H9 (cell line): ENCODE measurements at regions not wholly inside any gene's neighbourhood (a gene's known extent, or its start where the extent isn't known, plus 50 kb on each side); places are given as distances from the start of the nearest gene placed in this dataset.

Experiments
- DNase-seq: peaks from one replicate; pipeline ENCODE4 v3.0.0-alpha.2; 2017
- H2AFZ ChIP-seq: one replicate; pipeline ENCODE4 v1.6.1; 2013; ENCODE audit warnings: mild to moderate bottlenecking, low read length, control low read depth, moderate library complexity
- H2AK5ac ChIP-seq: 2 replicates; pipeline ENCODE4 v1.6.1; 2013; ENCODE audit warnings: low read length, control low read depth, mixed read lengths; ENCODE audit not compliant: insufficient read length
- H2BK120ac ChIP-seq: one replicate; pipeline ENCODE4 v1.6.1; 2013; ENCODE audit warnings: low read depth, mild to moderate bottlenecking, low read length, control low read depth, inconsistent platforms; ENCODE audit not compliant: poor library complexity, severe bottlenecking
- H2BK12ac ChIP-seq: 2 replicates; pipeline ENCODE4 v1.6.1; 2013; ENCODE audit warnings: low read length, control low read depth, mixed read lengths, low read depth; ENCODE audit not compliant: insufficient read length
- H2BK15ac ChIP-seq: 2 replicates; pipeline ENCODE4 v1.6.1; 2013; ENCODE audit warnings: low read depth, low read length, control low read depth
- H2BK20ac ChIP-seq: one replicate; pipeline ENCODE4 v1.6.1; 2013; ENCODE audit warnings: low read depth, mild to moderate bottlenecking, low read length, control low read depth, inconsistent platforms; ENCODE audit not compliant: poor library complexity, severe bottlenecking
- H2BK5ac ChIP-seq: 2 replicates; pipeline ENCODE4 v1.6.1; 2013; ENCODE audit warnings: low read length, control low read depth, mixed read lengths; ENCODE audit not compliant: insufficient read length
- H3K14ac ChIP-seq: 2 replicates; pipeline ENCODE4 v1.6.1; 2013; ENCODE audit warnings: low read length, control low read depth; ENCODE audit not compliant: insufficient read depth
- H3K18ac ChIP-seq: 2 replicates; pipeline ENCODE4 v1.6.1; 2013; ENCODE audit warnings: low read depth, mild to moderate bottlenecking, mixed read lengths, low read length, control low read depth; ENCODE audit not compliant: insufficient read length
- H3K23ac ChIP-seq: 2 replicates; pipeline ENCODE4 v1.6.1; 2013; ENCODE audit warnings: low read length, control low read depth, mixed read lengths, low read depth; ENCODE audit not compliant: insufficient read length
- H3K23me2 ChIP-seq: 2 replicates; pipeline ENCODE4 v1.6.1; 2013; ENCODE audit warnings: low read depth, mild to moderate bottlenecking, mixed read lengths, low read length, control low read depth; ENCODE audit not compliant: insufficient read length, poor library complexity, severe bottlenecking
- H3K27ac ChIP-seq: 2 replicates; pipeline ENCODE4 v1.5.1; 2013; ENCODE audit warnings: low read length, control low read depth, mixed read lengths, low read depth; ENCODE audit not compliant: insufficient read length
- H3K27me3 ChIP-seq: 2 replicates; pipeline ENCODE4 v1.6.1; 2013; ENCODE audit warnings: low read length, control low read depth, inconsistent platforms; ENCODE audit not compliant: insufficient read depth
- H3K4ac ChIP-seq: 2 replicates; pipeline ENCODE4 v1.6.1; 2013; ENCODE audit warnings: low read depth, mild to moderate bottlenecking, control low read depth, inconsistent platforms, low read length, moderate library complexity
- H3K4me1 ChIP-seq: 2 replicates; pipeline ENCODE4 v1.6.1; 2013; ENCODE audit warnings: low read length, control low read depth, inconsistent platforms; ENCODE audit not compliant: insufficient read depth
- H3K4me2 ChIP-seq: 2 replicates; pipeline ENCODE4 v1.6.1; 2013; ENCODE audit warnings: low read length, control low read depth, mixed read lengths; ENCODE audit not compliant: insufficient read length, insufficient read depth
- H3K56ac ChIP-seq: 2 replicates; pipeline ENCODE4 v1.6.1; 2013; ENCODE audit warnings: low read depth, mild to moderate bottlenecking, mixed read lengths, low read length, control low read depth; ENCODE audit not compliant: insufficient read length
- H3K79me1 ChIP-seq: 2 replicates; pipeline ENCODE4 v1.6.1; 2013; ENCODE audit warnings: low read depth, mild to moderate bottlenecking, moderate library complexity, low read length, control low read depth, inconsistent platforms; ENCODE audit not compliant: insufficient read depth, poor library complexity, severe bottlenecking
- H3K79me2 ChIP-seq: 2 replicates; pipeline ENCODE4 v1.6.1; 2013; ENCODE audit warnings: low read length, control low read depth, inconsistent platforms; ENCODE audit not compliant: insufficient read depth
- H3K9ac ChIP-seq: 2 replicates; pipeline ENCODE4 v1.6.1; 2013; ENCODE audit warnings: low read length, control low read depth, mixed read lengths; ENCODE audit not compliant: insufficient read length; ENCODE audit errors: extremely low read depth
- H3K9me3 ChIP-seq: one replicate; pipeline ENCODE4 v1.6.1; 2013; ENCODE audit warnings: low read depth, low read length, inconsistent platforms; ENCODE audit not compliant: control insufficient read depth
- H3T11ph ChIP-seq: one replicate; pipeline ENCODE4 v1.6.1; 2013; ENCODE audit warnings: mild to moderate bottlenecking, low read length, control low read depth, inconsistent platforms
- H4K20me1 ChIP-seq: one replicate; pipeline ENCODE4 v1.6.1; 2013; ENCODE audit not compliant: control insufficient read depth, insufficient read length, insufficient read depth
- H4K5ac ChIP-seq: 2 replicates; pipeline ENCODE4 v1.6.1; 2013; ENCODE audit warnings: low read depth, mild to moderate bottlenecking, mixed read lengths, low read length, control low read depth; ENCODE audit not compliant: insufficient read length
- H4K8ac ChIP-seq: replicated peaks from 2 replicates; pipeline ENCODE4 v1.6.1; 2013; ENCODE audit warnings: low read length, control low read depth, mixed read lengths, low read depth; ENCODE audit not compliant: insufficient read length
- H4K91ac ChIP-seq: 2 replicates; pipeline ENCODE4 v1.6.1; 2013; ENCODE audit warnings: low read depth, mild to moderate bottlenecking, moderate library complexity, mixed read lengths, low read length, control low read depth; ENCODE audit not compliant: insufficient read length
- H3K27ac Mint-ChIP-seq, 3 experiments: 2 replicates in 2 of 3; 3 replicates in 1 of 3; pipeline ENCODE4 v1.8.0; 2020 to 2021; ENCODE audit warnings: mixed read lengths in 3 of 3, mild to moderate bottlenecking in 1 of 3, moderate library complexity in 1 of 3
- H3K27me3 Mint-ChIP-seq: 2 replicates; pipeline ENCODE4 v1.8.0; 2021; ENCODE audit warnings: low read depth, mild to moderate bottlenecking, moderate library complexity, mixed read lengths
- H3K36me3 Mint-ChIP-seq, 3 experiments: 2 replicates in 2 of 3; 3 replicates in 1 of 3; pipeline ENCODE4 v1.8.0; 2020 to 2021; ENCODE audit warnings: low read depth in 3 of 3, mixed read lengths in 3 of 3; ENCODE audit not compliant: insufficient read depth in 1 of 3
- H3K4me1 Mint-ChIP-seq, 2 experiments: 2 replicates each; pipeline ENCODE4 v1.8.0; 2020; ENCODE audit warnings: mixed read lengths in 2 of 2
- H3K4me3 Mint-ChIP-seq, 2 experiments: 2 replicates in 1 of 2; 3 replicates in 1 of 2; pipeline ENCODE4 v1.8.0; 2020 to 2021; ENCODE audit warnings: mild to moderate bottlenecking in 2 of 2, mixed read lengths in 2 of 2, moderate library complexity in 1 of 2
- H3K9me3 Mint-ChIP-seq, 2 experiments: 2 replicates in 1 of 2; 3 replicates in 1 of 2; pipeline ENCODE4 v1.8.0; 2020; ENCODE audit warnings: mild to moderate bottlenecking in 2 of 2, mixed read lengths in 2 of 2, moderate library complexity in 1 of 2
- CTCF ChIP-seq: fragments of 200-600 bp; sonication (generic); conservative IDR thresholded peaks from 3 replicates; pipeline ENCODE4 v1.8.0; 2021; ENCODE audit warnings: antibody characterized with exemption, mild to moderate bottlenecking
- WGBS: extraction: QIAGEN DNeasy Blood & Tissue Kit; methylation state at CpG from one replicate; pipeline ENCODE4 v1.1.7; 2013; ENCODE audit warnings: missing lambda C conversion rate, low lambda C conversion rate, mixed read lengths; ENCODE audit not compliant: insufficient read length; ENCODE audit errors: extremely low coverage; 5-methylcytosine and 5-hydroxymethylcytosine counted together

GRCh38 chr3:69504232-69504631, 118.3 kb upstream of the FRMD4B start:
- no peak for DNase-seq
- no peak overlapping the region for H3K56ac ChIP-seq
- no peak overlapping the region for H3K9ac ChIP-seq
- no peaks in the 10 kb centered on the region for H3K4me1 ChIP-seq
- H2BK20ac ChIP-seq: no peak overlapping the region
- no peak for TF ChIP-seq CTCF
- no peaks in the 10 kb centered on the region for H3K79me2 ChIP-seq
- H3K27ac ChIP-seq: no peak overlapping the region
- H2BK15ac ChIP-seq: no peak overlapping the region
- no peaks in the 10 kb centered on the region for H3K9me3 ChIP-seq
- no peak overlapping the region for H3K4ac ChIP-seq
- H3K23me2 ChIP-seq: no peaks in the 10 kb centered on the region
- Mint-ChIP-seq H3K9me3 (no peaks in the 10 kb centered on the region), H3K27ac (no peak overlapping the region), H3K27me3 (no peaks in the 10 kb centered on the region; the same call in 1 of the 2 replicates), H3K36me3 (no peaks in the 10 kb centered on the region), H3K4me1 (peaks cover 5 to 9% of the 10 kb centered on the region in 2 experiments), H3K4me3 (no peak overlapping the region)
- H3K23ac ChIP-seq: no peak overlapping the region
- no CpG with 5 or more reads among the region's 3 CpGs for WGBS
- H2BK120ac ChIP-seq: no peak overlapping the region
- no peaks in the 10 kb centered on the region for H4K20me1 ChIP-seq
- no peak overlapping the region for H2BK12ac ChIP-seq
- no peak overlapping the region for H2AK5ac ChIP-seq
- no peaks in the 10 kb centered on the region for H3K27me3 ChIP-seq
- H3K14ac ChIP-seq: no peak overlapping the region
- no peak overlapping the region for H2BK5ac ChIP-seq
- H2AFZ ChIP-seq: no peak overlapping the region
- H3K79me1 ChIP-seq: no peaks in the 10 kb centered on the region
- H3K18ac ChIP-seq: no peak overlapping the region
- H3K4me2 ChIP-seq: no peak overlapping the region
- no peak overlapping the region for H3T11ph ChIP-seq
- H4K5ac ChIP-seq: no peak overlapping the region
- no peak overlapping the region for H4K91ac ChIP-seq
- H4K8ac ChIP-seq: no peak overlapping the region
